ENCODE measurements at regions not wholly inside any gene's neighbourhood (a gene's known extent, or its start where the extent isn't known, plus 50 kb on each side); places are given as distances from the start of the nearest gene placed in this dataset.

- ChIA-PET CTCF (interaction anchor here (0.6 kb wide), 1 partner anchor 379 kb away, joined by 3 read pairs; no protein-coding TSS in a partner anchor), POLR2A (no interaction called here)
- no peaks in the 10 kb centered on the region for H3K36me3 Mint-ChIP-seq (ENCODE audit: low read depth)
- no peaks in the 10 kb centered on the region for H3K4me1 Mint-ChIP-seq (ENCODE audit: low read depth)
- H3K27me3 Mint-ChIP-seq (ENCODE audit: low read depth), result no peaks in the 10 kb centered on the region
- DNase-seq (no peak), ATAC-seq (no peak)
- H3K27ac Mint-ChIP-seq, result no peak overlapping the region
- no peak overlapping the region for H3K4me3 Mint-ChIP-seq
- H3K9me3 Mint-ChIP-seq (ENCODE audit: insufficient read depth), result no peaks in the 10 kb centered on the region
These were observed 383.2 kb downstream of the UQCRFS1 start for GRCh38 chr19:28829762-28830161.

DNA sequence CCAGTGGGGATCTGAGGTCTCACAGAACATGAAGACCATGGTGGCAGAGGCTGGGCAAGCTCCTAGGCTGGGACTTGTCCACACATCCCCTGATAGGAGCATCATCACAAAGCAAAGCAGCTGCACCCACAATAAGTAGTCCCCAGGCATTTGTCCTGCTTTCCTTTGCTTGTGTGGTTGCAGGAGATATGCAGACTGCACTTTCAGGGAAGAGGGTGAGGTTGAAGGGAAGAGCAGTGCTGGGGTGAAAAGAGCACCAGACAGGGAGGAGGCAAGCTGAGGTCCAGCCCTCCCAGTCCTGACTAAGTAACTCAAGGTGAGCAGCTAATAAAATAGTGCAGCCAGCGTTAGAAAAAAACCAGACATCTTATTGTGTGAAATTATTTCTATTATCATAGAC lies 383.6 kb downstream of the UQCRFS1 start:
- Mint-ChIP-seq H3K4me3 (no peak overlapping the region), H3K9me3 (ENCODE audit: insufficient read depth) (no peaks in the 10 kb centered on the region), H3K36me3 (ENCODE audit: low read depth) (no peaks in the 10 kb centered on the region), H3K27ac (no peak overlapping the region), H3K4me1 (ENCODE audit: low read depth) (no peaks in the 10 kb centered on the region), H3K27me3 (ENCODE audit: low read depth) (no peaks in the 10 kb centered on the region)
- no peak for ATAC-seq
- ChIA-PET POLR2A (no interaction called here), CTCF (interaction anchor here (0.6 kb wide), 1 partner anchor 379 kb away, joined by 3 read pairs; no protein-coding TSS in a partner anchor)
- DNase-seq, result no peak

- DNase-seq (no peak), ATAC-seq (no peak)
- Mint-ChIP-seq H3K27me3 (ENCODE audit: low read depth) (no peaks in the 10 kb centered on the region), H3K4me3 (no peak overlapping the region), H3K4me1 (ENCODE audit: low read depth) (no peaks in the 10 kb centered on the region), H3K27ac (no peak overlapping the region), H3K36me3 (ENCODE audit: low read depth) (no peaks in the 10 kb centered on the region), H3K9me3 (ENCODE audit: insufficient read depth) (no peaks in the 10 kb centered on the region)
- ChIA-PET CTCF (no interaction called here), POLR2A (no interaction called here)
These were observed 384.6 kb downstream of the UQCRFS1 start for GRCh38 chr19:28828276-28828870.

DNA sequence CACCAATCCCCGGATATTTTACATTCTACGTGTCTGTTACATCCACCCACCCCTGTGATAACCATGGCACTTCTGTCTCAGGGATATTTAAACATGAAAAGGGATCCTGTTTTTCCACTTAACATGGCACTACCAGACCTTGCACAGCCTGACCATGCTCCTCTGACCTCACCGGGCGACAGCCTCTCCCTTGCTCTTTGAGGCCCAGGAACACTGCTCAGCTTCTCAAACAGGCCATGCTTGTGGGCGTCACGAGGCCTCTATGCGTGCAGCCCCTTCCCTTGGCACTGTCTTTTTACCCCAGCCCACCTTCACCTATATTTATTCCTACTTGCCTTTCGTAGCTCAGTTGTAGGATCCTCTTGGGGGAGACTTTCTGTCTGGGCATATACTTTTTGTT lies 385.6 kb downstream of the UQCRFS1 start:
- Mint-ChIP-seq H3K4me1 (ENCODE audit: low read depth) (no peaks in the 10 kb centered on the region), H3K27me3 (ENCODE audit: low read depth) (no peaks in the 10 kb centered on the region), H3K9me3 (ENCODE audit: insufficient read depth) (no peaks in the 10 kb centered on the region), H3K27ac (no peak overlapping the region), H3K36me3 (ENCODE audit: low read depth) (no peaks in the 10 kb centered on the region), H3K4me3 (no peak overlapping the region)
- ChIA-PET CTCF (no interaction called here), POLR2A (interaction anchor here (0.6 kb wide), 1 partner anchor 74 kb away, joined by 3 read pairs; no protein-coding TSS in a partner anchor)
- ATAC-seq (no peak), DNase-seq (no peak)

DNA sequence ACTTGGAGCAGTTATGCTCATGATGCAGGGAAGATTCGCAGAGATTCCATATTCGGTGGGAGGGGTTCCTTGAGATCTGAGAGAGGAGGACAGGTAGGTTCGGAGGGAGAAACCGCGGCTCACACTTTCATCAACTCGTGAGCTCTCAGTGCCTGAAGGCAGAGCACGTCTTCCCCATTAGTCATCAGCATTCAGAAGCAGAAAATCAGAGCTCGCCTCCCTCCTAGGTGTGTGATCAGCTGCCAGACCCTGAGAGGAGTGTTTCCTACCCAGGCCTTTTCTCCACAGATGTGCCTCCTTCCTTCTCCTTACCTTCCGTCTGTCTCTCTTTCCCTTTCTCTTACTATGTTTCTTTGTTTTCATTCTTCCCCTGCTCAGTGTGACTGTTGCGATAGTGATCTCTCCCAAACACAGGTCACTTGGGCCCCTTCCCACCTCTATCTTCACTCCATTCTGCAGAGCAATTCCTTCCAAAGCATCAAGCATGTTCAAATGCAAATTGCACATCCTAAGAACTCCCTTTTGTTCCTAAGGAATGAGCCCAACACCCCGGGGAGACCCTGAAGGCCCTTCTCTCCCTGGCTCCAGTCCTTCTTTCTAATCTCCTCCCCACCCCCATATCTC lies 389.5 kb downstream of the UQCRFS1 start:
- H3K27me3 Mint-ChIP-seq (ENCODE audit: low read depth), result no peaks in the 10 kb centered on the region
- ChIA-PET CTCF (no interaction called here), POLR2A (no interaction called here)
- no peaks in the 10 kb centered on the region for H3K4me1 Mint-ChIP-seq (ENCODE audit: low read depth)
- H3K27ac Mint-ChIP-seq, result no peak overlapping the region
- no peaks in the 10 kb centered on the region for H3K36me3 Mint-ChIP-seq (ENCODE audit: low read depth)
- no peaks in the 10 kb centered on the region for H3K9me3 Mint-ChIP-seq (ENCODE audit: insufficient read depth)
- no peak for DNase-seq
- ATAC-seq, result no peak
- H3K4me3 Mint-ChIP-seq, result no peak overlapping the region

- H3K27ac Mint-ChIP-seq, result no peak overlapping the region
- ChIA-PET CTCF (no interaction called here), POLR2A (no interaction called here)
- DNase-seq, result no peak
- no peaks in the 10 kb centered on the region for H3K9me3 Mint-ChIP-seq (ENCODE audit: insufficient read depth)
- no peaks in the 10 kb centered on the region for H3K27me3 Mint-ChIP-seq (ENCODE audit: low read depth)
- ATAC-seq, result no peak
- no peaks in the 10 kb centered on the region for H3K4me1 Mint-ChIP-seq (ENCODE audit: low read depth)
- no peak overlapping the region for H3K4me3 Mint-ChIP-seq
- no peaks in the 10 kb centered on the region for H3K36me3 Mint-ChIP-seq (ENCODE audit: low read depth)
These were observed 392.7 kb downstream of the UQCRFS1 start for GRCh38 chr19:28820289-28820688.

DNA sequence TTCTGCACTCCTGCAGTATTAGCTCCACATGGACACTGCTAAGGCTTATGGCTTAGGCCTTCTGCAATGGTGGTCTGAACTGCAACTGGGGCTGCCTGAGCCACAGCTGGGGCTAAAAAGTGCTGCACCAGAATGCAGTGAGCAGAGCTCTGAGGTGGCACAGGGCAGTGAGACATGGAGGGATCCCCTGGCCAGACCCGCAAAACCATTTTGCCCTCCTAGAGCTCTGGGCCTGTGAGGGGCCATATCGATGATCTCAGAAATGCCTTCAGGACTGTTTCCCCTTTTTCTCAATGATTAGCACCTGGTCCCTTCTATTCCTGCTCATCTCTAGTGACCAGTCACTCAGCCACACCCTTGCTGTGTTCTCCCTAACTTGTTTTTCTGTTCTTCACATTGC lies 397.7 kb downstream of the UQCRFS1 start:
- no peaks in the 10 kb centered on the region for H3K27me3 Mint-ChIP-seq (ENCODE audit: low read depth)
- H3K9me3 Mint-ChIP-seq (ENCODE audit: insufficient read depth), result no peaks in the 10 kb centered on the region
- no peak for DNase-seq
- ChIA-PET POLR2A (no interaction called here), CTCF (no interaction called here)
- H3K4me1 Mint-ChIP-seq (ENCODE audit: low read depth), result no peaks in the 10 kb centered on the region
- no peak overlapping the region for H3K27ac Mint-ChIP-seq
- no peak for ATAC-seq
- H3K36me3 Mint-ChIP-seq (ENCODE audit: low read depth), result no peaks in the 10 kb centered on the region
- no peak overlapping the region for H3K4me3 Mint-ChIP-seq

DNA sequence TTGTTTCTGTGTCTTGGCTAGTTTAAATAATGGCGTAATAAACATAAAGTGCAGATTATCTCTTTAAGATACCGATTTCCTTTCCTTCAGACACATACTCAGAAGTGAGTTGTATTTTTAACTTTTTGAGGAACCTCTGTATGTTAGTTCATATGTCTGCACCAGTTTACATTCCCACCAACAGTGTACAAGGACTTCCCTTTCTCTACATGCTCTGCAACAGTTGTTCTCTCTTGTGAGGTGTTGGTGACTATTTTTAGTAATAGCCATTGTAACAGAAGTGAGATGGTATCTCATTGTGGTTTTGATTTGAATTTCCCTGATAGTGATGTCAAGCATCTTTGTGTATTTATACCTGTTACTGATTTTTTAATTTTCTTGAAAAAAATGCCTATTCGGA lies 418.6 kb downstream of the UQCRFS1 start:
- H3K36me3 Mint-ChIP-seq (ENCODE audit: low read depth), result peaks cover 5% of the 10 kb centered on the region
- no peak overlapping the region for H3K27ac Mint-ChIP-seq
- H3K4me1 Mint-ChIP-seq (ENCODE audit: low read depth), result peaks cover 4% of the 10 kb centered on the region
- H3K27me3 Mint-ChIP-seq (ENCODE audit: low read depth), result peaks cover 16% of the 10 kb centered on the region
- no peak overlapping the region for H3K4me3 Mint-ChIP-seq
- ChIA-PET POLR2A (no interaction called here), CTCF (no interaction called here)
- no peak for DNase-seq
- no peaks in the 10 kb centered on the region for H3K9me3 Mint-ChIP-seq (ENCODE audit: insufficient read depth)
- no peak for ATAC-seq

GRCh38 chr19:28793391-28794168 lies 419.4 kb downstream of the UQCRFS1 start:
- peaks cover 16% of the 10 kb centered on the region for H3K27me3 Mint-ChIP-seq (ENCODE audit: low read depth)
- POLR2A ChIA-PET, result no interaction called here
- H3K4me1 Mint-ChIP-seq (ENCODE audit: low read depth), result peaks cover 4% of the 10 kb centered on the region
- no peak for DNase-seq
- H3K4me3 Mint-ChIP-seq, result no peak overlapping the region
- no peak overlapping the region for H3K27ac Mint-ChIP-seq
- no peaks in the 10 kb centered on the region for H3K9me3 Mint-ChIP-seq (ENCODE audit: insufficient read depth)
- CTCF ChIA-PET, result no interaction called here
- no peak for ATAC-seq
- peaks cover 5% of the 10 kb centered on the region for H3K36me3 Mint-ChIP-seq (ENCODE audit: low read depth)

GRCh38 chr19:28785971-28786370 lies 427.0 kb downstream of the UQCRFS1 start:
- ChIA-PET POLR2A (no interaction called here), CTCF (no interaction called here)
- Mint-ChIP-seq H3K27me3 (ENCODE audit: low read depth) (no peaks in the 10 kb centered on the region), H3K4me1 (ENCODE audit: low read depth) (no peaks in the 10 kb centered on the region), H3K27ac (no peak overlapping the region), H3K4me3 (no peak overlapping the region), H3K9me3 (ENCODE audit: insufficient read depth) (peaks cover 5% of the 10 kb centered on the region), H3K36me3 (ENCODE audit: low read depth) (no peaks in the 10 kb centered on the region)
- ATAC-seq, result no peak
- no peak for DNase-seq

DNA sequence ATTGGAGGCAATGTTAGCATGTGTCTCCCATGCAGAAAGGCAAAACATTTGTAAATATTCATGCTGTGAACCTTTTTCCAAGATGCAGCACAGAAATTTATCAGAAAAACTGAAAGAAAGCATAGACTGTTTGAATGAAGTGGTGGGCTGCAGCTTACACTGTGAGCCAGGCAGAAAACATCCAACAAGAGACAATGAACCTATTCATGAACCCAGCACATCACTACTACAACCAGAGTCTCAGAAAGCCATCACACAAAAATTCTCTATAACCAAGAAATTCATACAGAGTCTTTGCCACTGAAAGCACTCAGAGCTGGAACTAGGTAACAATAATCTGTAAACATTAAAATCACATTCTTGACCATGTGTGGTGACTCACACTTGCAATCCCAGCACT lies 448.9 kb downstream of the UQCRFS1 start:
- ATAC-seq, result no peak
- Mint-ChIP-seq H3K4me1 (ENCODE audit: low read depth) (no peaks in the 10 kb centered on the region), H3K9me3 (ENCODE audit: insufficient read depth) (peaks cover 19% of the 10 kb centered on the region), H3K4me3 (no peak overlapping the region), H3K27me3 (ENCODE audit: low read depth) (no peaks in the 10 kb centered on the region), H3K27ac (no peak overlapping the region), H3K36me3 (ENCODE audit: low read depth) (no peaks in the 10 kb centered on the region)
- DNase-seq, result no peak
- ChIA-PET CTCF (no interaction called here), POLR2A (no interaction called here)

- ATAC-seq (no peak), DNase-seq (no peak)
- H3K27ac Mint-ChIP-seq, result no peak overlapping the region
- H3K9me3 Mint-ChIP-seq (ENCODE audit: insufficient read depth), result no peaks in the 10 kb centered on the region
- no peak overlapping the region for H3K4me3 Mint-ChIP-seq
- peaks cover 4% of the 10 kb centered on the region for H3K27me3 Mint-ChIP-seq (ENCODE audit: low read depth)
- ChIA-PET CTCF (interaction anchor here (2.9 kb wide), 1 partner anchor 10 kb away, joined by 9 read pairs; no protein-coding TSS in a partner anchor), POLR2A (no interaction called here)
- no peaks in the 10 kb centered on the region for H3K36me3 Mint-ChIP-seq (ENCODE audit: low read depth)
- H3K4me1 Mint-ChIP-seq (ENCODE audit: low read depth), result no peaks in the 10 kb centered on the region
These were observed 466.5 kb downstream of the UQCRFS1 start for GRCh38 chr19:28746478-28746877.

All from activated CD8-positive, alpha-beta T cell treated with anti-CD3 and anti-CD28 coated beads, Interleukin-2, amount 10 ng/mL, durations not matched to agents 7 days and 5 days (primary cell).